ENCODE measurements at regions not wholly inside any gene's neighbourhood (a gene's known extent, or its start where the extent isn't known, plus 50 kb on each side); places are given as distances from the start of the nearest gene placed in this dataset.

DNA sequence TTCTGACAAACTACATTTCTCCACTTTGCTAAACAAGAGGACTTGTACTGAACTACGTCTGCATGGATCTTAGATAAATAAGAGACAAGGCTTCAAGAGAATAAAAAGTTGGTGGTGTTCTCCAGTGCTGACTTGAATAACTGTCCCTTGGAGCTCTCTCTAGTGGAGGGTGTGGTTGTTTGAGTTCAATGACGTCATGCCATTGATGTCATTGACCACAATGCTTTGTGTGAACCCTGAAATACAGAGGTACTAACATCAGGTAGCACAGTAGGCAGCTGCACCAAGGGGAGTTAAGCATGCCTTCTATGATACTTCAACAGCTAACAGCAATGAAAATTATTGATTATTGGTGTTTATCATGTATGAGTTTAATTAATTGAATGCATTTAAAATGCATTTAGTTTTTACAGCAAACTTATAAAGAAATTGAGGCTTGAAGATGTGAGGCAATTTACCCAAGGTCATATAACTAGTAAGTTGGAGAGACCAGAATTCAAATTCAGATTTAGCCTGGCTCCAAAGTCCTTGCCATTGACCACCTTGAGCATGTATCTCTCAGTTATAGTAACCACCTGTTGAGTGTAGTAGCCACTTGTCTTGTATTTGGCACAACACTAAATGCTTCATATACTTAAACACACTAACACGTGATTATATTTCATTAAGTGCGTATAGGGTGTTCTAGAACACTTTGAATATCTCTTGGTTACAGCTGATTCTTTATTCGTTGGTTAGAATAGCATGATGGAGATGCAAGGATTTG is 126.0 kb upstream of the ANKRD28 start:
- no peak overlapping the region for H3K4me3 ChIP-seq
- TF ChIP-seq, protein P1, sequence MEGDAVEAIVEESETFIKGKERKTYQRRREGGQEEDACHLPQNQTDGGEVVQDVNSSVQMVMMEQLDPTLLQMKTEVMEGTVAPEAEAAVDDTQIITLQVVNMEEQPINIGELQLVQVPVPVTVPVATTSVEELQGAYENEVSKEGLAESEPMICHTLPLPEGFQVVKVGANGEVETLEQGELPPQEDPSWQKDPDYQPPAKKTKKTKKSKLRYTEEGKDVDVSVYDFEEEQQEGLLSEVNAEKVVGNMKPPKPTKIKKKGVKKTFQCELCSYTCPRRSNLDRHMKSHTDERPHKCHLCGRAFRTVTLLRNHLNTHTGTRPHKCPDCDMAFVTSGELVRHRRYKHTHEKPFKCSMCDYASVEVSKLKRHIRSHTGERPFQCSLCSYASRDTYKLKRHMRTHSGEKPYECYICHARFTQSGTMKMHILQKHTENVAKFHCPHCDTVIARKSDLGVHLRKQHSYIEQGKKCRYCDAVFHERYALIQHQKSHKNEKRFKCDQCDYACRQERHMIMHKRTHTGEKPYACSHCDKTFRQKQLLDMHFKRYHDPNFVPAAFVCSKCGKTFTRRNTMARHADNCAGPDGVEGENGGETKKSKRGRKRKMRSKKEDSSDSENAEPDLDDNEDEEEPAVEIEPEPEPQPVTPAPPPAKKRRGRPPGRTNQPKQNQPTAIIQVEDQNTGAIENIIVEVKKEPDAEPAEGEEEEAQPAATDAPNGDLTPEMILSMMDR (IDR thresholded peaks at IDR 0.05; ENCODE audit: borderline replicate concordance), result no peak
- H3K27ac ChIP-seq (replicated peaks), result no peak overlapping the region
- no peaks in the 10 kb centered on the region for H3K9me3 ChIP-seq (replicated peaks)
- no peaks in the 10 kb centered on the region for H3K4me1 ChIP-seq
- no peak for DNase-seq
- intact Hi-C loops (cut with micrococcal nuclease), result no loop called here
- H3K36me3 ChIP-seq, result no peaks in the 10 kb centered on the region
- H3K27me3 ChIP-seq (ENCODE audit: low read depth), result no peaks in the 10 kb centered on the region

DNA sequence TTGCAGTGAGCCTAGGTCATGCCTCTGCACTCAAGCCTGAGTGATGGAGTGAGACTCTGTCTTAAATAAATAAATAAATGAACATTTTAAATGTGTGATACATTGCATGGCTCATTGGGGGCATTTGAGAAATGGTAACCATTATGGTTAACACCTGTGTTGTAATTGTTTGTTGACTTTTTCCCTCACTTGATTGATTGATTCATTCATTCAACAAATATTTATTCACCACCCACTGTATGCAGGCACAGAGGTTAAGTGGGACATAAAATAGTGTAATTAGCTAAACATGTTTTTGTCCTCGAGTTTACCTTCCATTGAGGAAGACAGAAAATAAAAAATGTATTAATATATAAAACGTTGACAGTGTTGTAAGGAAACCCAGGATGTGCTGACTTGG is 127.1 kb upstream of the ANKRD28 start:
- Histone ChIP-seq H3K36me3 (no peaks in the 10 kb centered on the region), H3K9me3 (replicated peaks) (no peaks in the 10 kb centered on the region), H3K4me1 (no peaks in the 10 kb centered on the region), H3K27ac (replicated peaks) (no peak overlapping the region), H3K4me3 (no peak overlapping the region), H3K27me3 (ENCODE audit: low read depth) (no peaks in the 10 kb centered on the region)
- intact Hi-C loops (cut with micrococcal nuclease), result no loop called here
- TF ChIP-seq, protein P1 (IDR thresholded peaks at IDR 0.05; ENCODE audit: borderline replicate concordance), result no peak
- DNase-seq, result no peak

DNA sequence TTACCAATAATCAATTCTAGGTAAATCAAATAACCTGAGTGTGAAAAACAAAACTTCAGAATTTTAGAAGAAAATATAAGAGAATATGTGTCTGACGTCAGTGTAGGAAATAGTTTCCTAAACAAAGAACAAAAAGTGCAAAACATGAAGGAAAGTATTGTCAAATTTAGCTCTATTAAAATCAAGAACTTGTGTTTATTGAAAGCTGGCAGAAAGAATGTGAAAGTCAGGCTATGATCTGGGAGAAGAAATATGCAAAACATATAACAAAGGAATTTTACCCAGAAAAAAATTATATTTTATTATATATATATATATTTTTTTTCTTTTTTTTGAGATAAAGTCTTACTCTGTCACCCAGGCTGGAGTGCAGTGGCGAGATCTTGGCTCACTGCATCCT is 129.1 kb upstream of the ANKRD28 start:
- no peaks in the 10 kb centered on the region for H3K9me3 ChIP-seq (replicated peaks)
- TF ChIP-seq, protein P1 (IDR thresholded peaks at IDR 0.05; ENCODE audit: borderline replicate concordance), result no peak
- no peaks in the 10 kb centered on the region for H3K36me3 ChIP-seq
- no peak overlapping the region for H3K4me3 ChIP-seq
- peaks cover 4% of the 10 kb centered on the region for H3K4me1 ChIP-seq
- no peaks in the 10 kb centered on the region for H3K27me3 ChIP-seq (ENCODE audit: low read depth)
- intact Hi-C loops (cut with micrococcal nuclease), result no loop called here
- H3K27ac ChIP-seq (replicated peaks), result no peak overlapping the region
- no peak for DNase-seq

DNA sequence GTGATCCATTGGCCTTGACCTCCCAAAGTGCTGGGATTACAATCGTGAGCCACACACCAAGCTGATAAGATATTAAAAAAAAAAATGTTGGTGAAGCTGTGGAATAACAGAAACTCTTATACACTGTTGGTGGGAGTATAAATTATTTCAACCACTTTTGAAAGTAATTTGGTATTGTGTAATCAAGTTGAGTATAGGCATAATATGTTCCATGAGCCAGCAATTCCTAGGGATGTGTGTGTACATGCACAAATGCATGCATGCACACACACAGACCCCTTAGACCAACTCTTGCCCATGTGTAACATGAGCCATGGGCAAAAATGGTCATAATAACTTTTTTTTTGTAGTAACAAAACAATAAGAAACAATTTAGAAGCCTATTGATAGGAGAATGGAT is 130.2 kb upstream of the ANKRD28 start:
- intact Hi-C loops (cut with micrococcal nuclease), result no loop called here
- Histone ChIP-seq H3K4me3 (no peak overlapping the region), H3K27ac (replicated peaks) (no peak overlapping the region), H3K4me1 (peaks cover 15% of the 10 kb centered on the region), H3K36me3 (no peaks in the 10 kb centered on the region), H3K9me3 (replicated peaks) (no peaks in the 10 kb centered on the region), H3K27me3 (ENCODE audit: low read depth) (no peaks in the 10 kb centered on the region)
- TF ChIP-seq, protein P1 (IDR thresholded peaks at IDR 0.05; ENCODE audit: borderline replicate concordance), result no peak
- no peak for DNase-seq

DNA sequence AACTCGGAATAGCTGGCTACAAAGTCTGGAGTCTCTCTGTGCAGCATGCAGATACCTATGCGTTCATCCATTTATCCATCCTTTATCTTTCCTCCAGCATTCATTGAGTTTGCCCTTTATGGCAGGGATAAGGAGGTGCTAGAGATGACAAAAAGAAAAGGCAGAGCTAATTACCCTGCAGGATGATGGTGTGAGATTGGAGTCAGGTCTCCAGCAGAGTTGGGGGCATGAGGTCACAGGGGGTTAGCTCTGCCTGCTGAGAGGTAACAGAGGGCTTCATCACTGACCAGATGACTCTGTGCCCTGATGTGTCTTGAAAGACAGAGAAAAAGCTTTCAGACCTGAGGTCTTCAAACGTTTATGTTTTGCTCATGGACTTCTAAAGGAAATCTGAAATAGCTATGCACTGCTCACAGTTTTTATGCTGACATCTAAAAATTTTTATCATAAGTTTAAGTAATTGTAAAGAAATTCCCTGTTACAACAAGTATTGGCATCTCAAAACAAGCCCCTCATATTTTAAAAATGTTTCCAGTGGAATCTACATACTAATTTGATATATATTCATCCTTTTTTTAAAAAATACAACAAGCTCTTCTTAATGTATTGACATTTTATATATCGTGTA is 132.3 kb upstream of the ANKRD28 start:
- DNase-seq, result no peak
- Histone ChIP-seq H3K4me1 (peaks cover 35% of the 10 kb centered on the region), H3K27ac (replicated peaks) (no peak overlapping the region), H3K27me3 (ENCODE audit: low read depth) (no peaks in the 10 kb centered on the region), H3K9me3 (replicated peaks) (no peaks in the 10 kb centered on the region), H3K36me3 (no peaks in the 10 kb centered on the region), H3K4me3 (no peak overlapping the region)
- TF ChIP-seq, protein P1 (IDR thresholded peaks at IDR 0.05; ENCODE audit: borderline replicate concordance), result no peak
- intact Hi-C loops (cut with micrococcal nuclease), result no loop called here
